Mammary epithelial cell (primary cell): ENCODE measurements at regions not wholly inside any gene's neighbourhood (a gene's known extent, or its start where the extent isn't known, plus 50 kb on each side); places are given as distances from the start of the nearest gene placed in this dataset.

Source experiments
- EZH2 ChIP-seq: IDR thresholded peaks from 2 replicates; pipeline ENCODE4 v1.6.1; 2012; ENCODE audit warnings: low read length, inconsistent platforms, borderline replicate concordance
- TF ChIP-seq, protein P1 (sequence below), 2 donors: IDR thresholded peaks in 1 of 2; conservative IDR thresholded peaks in 1 of 2; 2 replicates each; pipeline ENCODE4 v1.5.1; 2011 to 2012; ENCODE audit warnings: inconsistent platforms in 2 of 2, low read length in 2 of 2, mild to moderate bottlenecking in 2 of 2, control low read depth in 1 of 2, low read depth in 1 of 2; ENCODE audit not compliant: insufficient read depth in 1 of 2; ENCODE audit errors: extremely low read depth in 1 of 2

DNA sequence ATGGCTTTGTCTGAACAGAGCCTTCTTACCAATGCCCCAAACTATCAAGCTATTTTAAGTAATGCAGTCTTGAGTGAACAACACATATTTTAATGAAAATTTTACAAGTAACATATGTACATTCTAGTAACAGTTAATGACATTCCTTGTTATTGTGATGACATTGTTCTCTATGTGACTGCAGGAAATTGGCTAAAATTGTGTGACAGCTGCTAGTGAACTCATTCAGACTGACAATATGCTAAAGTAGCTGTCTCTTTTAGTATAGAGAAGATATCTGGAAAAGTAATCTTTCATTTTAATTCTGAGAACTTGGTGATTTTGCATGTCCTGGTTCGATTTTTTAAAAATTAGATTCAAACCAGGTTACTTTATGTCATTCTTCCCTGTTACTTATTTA, 259.8 kb upstream of the MAGI2 start:
- TF ChIP-seq EZH2, result no peak
- TF ChIP-seq, protein P1, sequence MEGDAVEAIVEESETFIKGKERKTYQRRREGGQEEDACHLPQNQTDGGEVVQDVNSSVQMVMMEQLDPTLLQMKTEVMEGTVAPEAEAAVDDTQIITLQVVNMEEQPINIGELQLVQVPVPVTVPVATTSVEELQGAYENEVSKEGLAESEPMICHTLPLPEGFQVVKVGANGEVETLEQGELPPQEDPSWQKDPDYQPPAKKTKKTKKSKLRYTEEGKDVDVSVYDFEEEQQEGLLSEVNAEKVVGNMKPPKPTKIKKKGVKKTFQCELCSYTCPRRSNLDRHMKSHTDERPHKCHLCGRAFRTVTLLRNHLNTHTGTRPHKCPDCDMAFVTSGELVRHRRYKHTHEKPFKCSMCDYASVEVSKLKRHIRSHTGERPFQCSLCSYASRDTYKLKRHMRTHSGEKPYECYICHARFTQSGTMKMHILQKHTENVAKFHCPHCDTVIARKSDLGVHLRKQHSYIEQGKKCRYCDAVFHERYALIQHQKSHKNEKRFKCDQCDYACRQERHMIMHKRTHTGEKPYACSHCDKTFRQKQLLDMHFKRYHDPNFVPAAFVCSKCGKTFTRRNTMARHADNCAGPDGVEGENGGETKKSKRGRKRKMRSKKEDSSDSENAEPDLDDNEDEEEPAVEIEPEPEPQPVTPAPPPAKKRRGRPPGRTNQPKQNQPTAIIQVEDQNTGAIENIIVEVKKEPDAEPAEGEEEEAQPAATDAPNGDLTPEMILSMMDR (conservative IDR thresholded peaks at IDR 0.05 in 1 of 2, IDR thresholded peaks at IDR 0.05 in 1 of 2; ENCODE audit: extremely low read depth in 1 of 2, insufficient read depth in 1 of 2, low read depth in 1 of 2, low read length in 2 of 2), result no peak
